HepG2 (cell line): ENCODE measurements at regions not wholly inside any gene's neighbourhood (a gene's known extent, or its start where the extent isn't known, plus 50 kb on each side); places are given as distances from the start of the nearest gene placed in this dataset.

ENCODE experiments used
- ATAC-seq: fragments of 200-7000 bp; cut with Tn5 transposase; 3 replicates; pipeline ENCODE4 v1.9.1; 2020; ENCODE audit warnings: mild to moderate bottlenecking, moderate library complexity
- BruUV-seq: library from RNA; stranded (reverse); fragments of 400-500 nt; replicated peaks from 2 replicates; lab custom pipeline; 2021; lab: Mats Ljungman, UMichigan
- CTCF ChIA-PET: fragments of 300-600 bp; formaldehyde crosslinking; extraction: SDS; loops from one replicate; lab custom pipeline; 2021; ENCODE audit warnings: low total read pairs, inconsistent platforms, low intra/inter-chr PET ratio; lab: Yijun Ruan, JAX
- POLR2A ChIA-PET: fragments of 350-600 bp; sonication (Branson Sonifier 250); formaldehyde crosslinking; loops from one replicate; lab custom pipeline; 2020; ENCODE audit warnings: antibody characterized with exemption, inconsistent platforms; lab: Yijun Ruan, JAX
- DNase-seq: peaks from one replicate; pipeline ENCODE4 v3.0.0-alpha.2; 2015; ENCODE audit warnings: low spot score
- FAIRE-seq: peaks from 3 replicates; lab custom pipeline; 2011; peaks lifted over from hg19 to GRCh38; lab: Jason Lieb, UNC
- H2AFZ ChIP-seq: one replicate; pipeline ENCODE4 v1.6.1; 2011; ENCODE audit warnings: low read length, inconsistent platforms
- H3K27ac ChIP-seq: fragments of 300-600 bp; 3 replicates; pipeline ENCODE4 v1.8.0; 2011; ENCODE audit warnings: mixed run types, mild to moderate bottlenecking, mixed read lengths, low read length, inconsistent platforms; ENCODE audit not compliant: insufficient read depth; ENCODE audit errors: extremely low read length
- H3K27me3 ChIP-seq, 2 experiments: fragments of 200-600 bp in 1 of 2; 2 replicates in 1 of 2; 3 replicates in 1 of 2; pipeline versions ENCODE4 v1.6.0 to v1.8.0; 2011; ENCODE audit warnings: low read length in 2 of 2, mild to moderate bottlenecking in 2 of 2, moderate library complexity in 2 of 2, inconsistent platforms in 1 of 2; ENCODE audit not compliant: insufficient read depth in 2 of 2, control insufficient read depth in 1 of 2
- H3K36me3 ChIP-seq, 2 experiments: fragments of 200-600 bp in 1 of 2; replicated peaks in 1 of 2; 2 replicates in 1 of 2; 3 replicates in 1 of 2; pipeline versions ENCODE4 v1.5.1 to v1.8.0; 2011; ENCODE audit warnings: low read length in 2 of 2, inconsistent platforms in 1 of 2; ENCODE audit not compliant: insufficient read depth in 2 of 2, control insufficient read depth in 1 of 2
- H3K4me1 ChIP-seq: 2 replicates; pipeline ENCODE4 v1.5.1; 2012; ENCODE audit warnings: low read length, inconsistent platforms; ENCODE audit not compliant: insufficient read depth
- H3K4me2 ChIP-seq: 2 replicates; pipeline ENCODE4 v1.6.0; 2011; ENCODE audit warnings: low read depth, low read length, inconsistent platforms
- H3K4me3 ChIP-seq, 3 experiments: fragments of 200-600 bp in 1 of 3; sonication (generic), shearing (Covaris generic) in 1 of 3; replicated peaks in 1 of 3; 2 replicates each; pipeline ENCODE4 v1.5.1; 2011 to 2016; ENCODE audit warnings: low read length in 3 of 3, inconsistent platforms in 2 of 3, low read depth in 2 of 3, mild to moderate bottlenecking in 2 of 3, control low read depth in 1 of 3, mixed read lengths in 1 of 3; ENCODE audit not compliant: insufficient read depth in 1 of 3
- H3K79me2 ChIP-seq: one replicate; pipeline ENCODE4 v1.6.1; 2011; ENCODE audit warnings: low read length, inconsistent platforms; ENCODE audit not compliant: insufficient read depth
- H3K9ac ChIP-seq: 2 replicates; pipeline ENCODE4 v1.6.0; 2011; ENCODE audit warnings: mild to moderate bottlenecking, low read depth, low read length, inconsistent platforms; ENCODE audit not compliant: insufficient read depth
- H3K9me3 ChIP-seq: 2 replicates; pipeline ENCODE4 v1.5.1; 2012; ENCODE audit warnings: mild to moderate bottlenecking, low read length
- H4K20me1 ChIP-seq: 2 replicates; pipeline ENCODE4 v1.6.0; 2011; ENCODE audit warnings: inconsistent platforms, mild to moderate bottlenecking, low read length, moderate library complexity; ENCODE audit not compliant: insufficient read depth
- E2F2 ChIP-seq: sonication (generic); formaldehyde crosslinking; IDR thresholded peaks from 2 replicates; pipeline ENCODE4 v1.4.0; 2020; ENCODE audit warnings: missing genetic modification reagents, borderline replicate concordance
- GABPA ChIP-seq, 2 experiments: IDR thresholded peaks; 2 replicates each; pipeline ENCODE4 v1.6.1; 2011 to 2016; ENCODE audit warnings: low read depth in 2 of 2, low read length in 1 of 2, missing biosample characterization in 1 of 2, missing genetic modification characterization in 1 of 2
- KLF6 ChIP-seq: IDR thresholded peaks from 2 replicates; pipeline ENCODE4 v1.8.0; 2016; ENCODE audit warnings: missing biosample characterization, missing genetic modification reagents
- MTA1 ChIP-seq: sonication (generic); formaldehyde crosslinking; IDR thresholded peaks from 2 replicates; pipeline ENCODE4 v1.4.0; 2020; ENCODE audit warnings: missing genetic modification reagents, mild to moderate bottlenecking, borderline replicate concordance
- MTF1 ChIP-seq: sonication (generic); formaldehyde crosslinking; IDR thresholded peaks from 2 replicates; pipeline ENCODE4 v1.5.0; 2020; ENCODE audit warnings: missing genetic modification reagents
- RARA ChIP-seq: IDR thresholded peaks from 2 replicates; pipeline ENCODE4 v1.6.1; 2016; ENCODE audit warnings: missing genetic modification reagents, missing compliant biosample characterization
- SOX6 ChIP-seq, 2 experiments: fragments of 450-650 bp in 1 of 2; sonication (generic) in 1 of 2; formaldehyde crosslinking in 1 of 2; IDR thresholded peaks; 2 replicates each; pipeline versions ENCODE4 v1.4.0 to v1.6.1; 2017 to 2020; ENCODE audit warnings: antibody characterized with exemption in 1 of 2, mild to moderate bottlenecking in 1 of 2, missing genetic modification reagents in 1 of 2
- STAG1 ChIP-seq: sonication (generic); formaldehyde crosslinking; IDR thresholded peaks from 2 replicates; pipeline ENCODE4 v1.4.0; 2020; ENCODE audit warnings: missing genetic modification reagents
- TARDBP ChIP-seq: sonication (generic); formaldehyde crosslinking; IDR thresholded peaks from 2 replicates; pipeline ENCODE4 v1.8.0; 2022; ENCODE audit warnings: mild to moderate bottlenecking, missing genetic modification reagents
- TCF12 ChIP-seq, 2 experiments: fragments of 450-650 bp in 1 of 2; sonication (generic) in 1 of 2; formaldehyde crosslinking in 1 of 2; IDR thresholded peaks; 2 replicates each; pipeline versions ENCODE4 v1.6.1 to v1.8.0; 2017 to 2022; ENCODE audit warnings: antibody characterized with exemption in 1 of 2, mild to moderate bottlenecking in 1 of 2, missing genetic modification reagents in 1 of 2, moderate library complexity in 1 of 2
- TEAD2 ChIP-seq: sonication (generic); formaldehyde crosslinking; IDR thresholded peaks from 2 replicates; pipeline ENCODE4 v1.9.0; 2021; ENCODE audit warnings: missing genetic modification reagents
- ZEB1 ChIP-seq: IDR thresholded peaks from 2 replicates; pipeline ENCODE4 v1.6.1; 2012; ENCODE audit warnings: mild to moderate bottlenecking, low read depth, inconsistent platforms; ENCODE audit not compliant: insufficient replicate concordance
- ZNF670 ChIP-seq: sonication (generic); formaldehyde crosslinking; IDR thresholded peaks from 2 replicates; pipeline ENCODE4 v1.8.0; 2022; ENCODE audit warnings: mild to moderate bottlenecking, missing genetic modification reagents, borderline replicate concordance
- ZNF713 ChIP-seq: sonication (generic); formaldehyde crosslinking; IDR thresholded peaks from 2 replicates; pipeline ENCODE4 v1.4.0; 2020; ENCODE audit warnings: mild to moderate bottlenecking, missing genetic modification reagents
- WGBS: methylation state at CpG from one replicate; pipeline ENCODE4 v1.1.6; 2017; ENCODE audit warnings: low lambda C conversion rate; 5-methylcytosine and 5-hydroxymethylcytosine counted together
- in situ Hi-C: cut with HindIII; loops from 2 replicates; pipeline ENCODE4 v1.10.0; 2017; ENCODE audit warnings: low pct_unique_long_range_greater_than_20kb; ENCODE audit not compliant: extremely low pct_ligation_motif_present
- intact Hi-C: fragments of 100-400 bp; cut with micrococcal nuclease; formaldehyde crosslinking; loops from one replicate; pipeline ENCODE4 v1.10.0; 2022; ENCODE audit not compliant: unreplicated experiment

GRCh38 chr2:168336786-168337388 is 89.5 kb upstream of the STK39 start (continued):
- TF ChIP-seq E2F2 (CRISPR knock-in tag), result no peak
- 0 out of 2 replicates have a peak, but pooled peaks have one; percentile 28 for TF ChIP-seq TARDBP
- TF ChIP-seq SOX6 (IDR thresholded peaks at IDR 0.05), result no peak
- 0 out of 2 replicates have a peak, but pooled peaks have one; percentile 15 for TF ChIP-seq SOX6 (CRISPR knock-in tag; IDR thresholded peaks at IDR 0.05)
- TF ChIP-seq KLF6 (CRISPR knock-in tag), result no peak
- no peak for TF ChIP-seq TEAD2
- TF ChIP-seq TCF12 (IDR thresholded peaks at IDR 0.05), result no peak
- TF ChIP-seq TCF12 (CRISPR knock-in tag; IDR thresholded peaks at IDR 0.05), result no peak
- no peak for TF ChIP-seq RARA
- TF ChIP-seq STAG1 (CRISPR knock-in tag), result peak; percentile 92
- TF ChIP-seq GABPA (IDR thresholded peaks at IDR 0.05; ENCODE audit: low read depth, low read length), result no peak
- peak; percentile 42 for TF ChIP-seq GABPA (CRISPR knock-in tag; IDR thresholded peaks at IDR 0.05; ENCODE audit: low read depth)

- Histone ChIP-seq H3K27me3 (peaks cover 1 to 11% of the 10 kb centered on the region in 2 experiments; a peak in 2 of 5 replicates), H3K27ac (no peak overlapping the region), H3K4me3 (no peak overlapping the region), H2AFZ (no peak overlapping the region)
- FAIRE-seq (no peak), DNase-seq (peak; percentile 8)
- 7% methylated on average over 3 of the region's 3 CpGs for WGBS
- BruUV-seq, result no TSS peak
- in situ Hi-C loops, result loop anchor here (5.0 kb wide), 1 partner anchor 176 kb away; no protein-coding TSS in a partner anchor
- TF ChIP-seq MTF1 (CRISPR knock-in tag), result no peak
- TF ChIP-seq MTA1, result no peak
- TF ChIP-seq ZEB1, result no peak
- TF ChIP-seq ZNF713 (CRISPR knock-in tag), result no peak
- TF ChIP-seq ZNF670 (CRISPR knock-in tag), result no peak
- TF ChIP-seq, all 625 proteins: peak for 0
- ATAC-seq, result no peak
- intact Hi-C loops, result no loop called here
- Histone ChIP-seq H3K4me1 (peaks cover 5% of the 10 kb centered on the region; the same call in 1 of the 2 replicates), H3K4me2 (no peak overlapping the region), H3K36me3 (no peaks in the 10 kb centered on the region), H3K9me3 (no peaks in the 10 kb centered on the region), H3K79me2 (no peaks in the 10 kb centered on the region), H3K9ac (no peak overlapping the region), H4K20me1 (no peaks in the 10 kb centered on the region)
- POLR2A ChIA-PET, result no interaction called here
- CTCF ChIA-PET, result no interaction called here
Observed at GRCh38 chr2:168338292-168338691, 90.9 kb upstream of the STK39 start.
